Gastroesophageal sphincter (tissue), 4 donors: ENCODE measurements at regions not wholly inside any gene's neighbourhood (a gene's known extent, or its start where the extent isn't known, plus 50 kb on each side); places are given as distances from the start of the nearest gene placed in this dataset.

ENCODE experiments used
- ATAC-seq: fragments of 150-250 bp; one replicate; pipeline ENCODE4 v1.9.1; 2016; ENCODE audit warnings: mild to moderate bottlenecking, moderate library complexity
- H3K27ac ChIP-seq, 4 donors: fragments of 200-600 bp; sonication (generic) in 3 of 4; 1 replicate in 3 of 4; 2 replicates in 1 of 4; pipeline ENCODE4 v1.5.1; 2016 to 2019
- H3K27me3 ChIP-seq: fragments of 200-600 bp; sonication (generic); one replicate; pipeline ENCODE4 v1.5.1; 2019
- H3K36me3 ChIP-seq, 2 donors: fragments of 200-600 bp; sonication (generic); one replicate each; pipeline ENCODE4 v1.5.1; 2019; ENCODE audit warnings: control low read depth in 1 of 2
- H3K4me1 ChIP-seq, 3 donors: fragments of 200-600 bp; sonication (generic); 1 replicate in 2 of 3; 2 replicates in 1 of 3; pipeline ENCODE4 v1.5.1; 2016 to 2019; ENCODE audit warnings: control low read depth in 2 of 3
- H3K4me3 ChIP-seq, 2 donors: fragments of 200-600 bp; sonication (generic); one replicate each; pipeline ENCODE4 v1.5.1; 2019; ENCODE audit warnings: mild to moderate bottlenecking in 1 of 2, moderate library complexity in 1 of 2
- H3K9me3 ChIP-seq, 3 donors: fragments of 200-600 bp; sonication (generic); one replicate each; pipeline ENCODE4 v1.5.1; 2017 to 2019; ENCODE audit warnings: control low read depth in 2 of 3
- CTCF ChIP-seq, 4 experiments: fragments of 200-600 bp in 2 of 4; fragments of 450-650 bp in 2 of 4; sonication (generic) in 1 of 4; IDR thresholded peaks; one replicate each; pipeline ENCODE4 v1.5.1; 2017 to 2019; ENCODE audit warnings: antibody characterized with exemption in 4 of 4, mild to moderate bottlenecking in 2 of 4, moderate library complexity in 2 of 4
- EP300 ChIP-seq: sonication (generic); formaldehyde crosslinking; IDR thresholded peaks from one replicate; pipeline ENCODE4 v1.6.1; 2017; ENCODE audit warnings: antibody characterized with exemption, mild to moderate bottlenecking
- POLR2A ChIP-seq, 2 donors: fragments of 450-650 bp; IDR thresholded peaks; one replicate each; pipeline ENCODE4 v1.6.1; 2017; ENCODE audit warnings: antibody characterized with exemption in 2 of 2, mild to moderate bottlenecking in 2 of 2, moderate library complexity in 1 of 2
- POLR2AphosphoS5 ChIP-seq: sonication (generic); formaldehyde crosslinking; IDR thresholded peaks from one replicate; pipeline ENCODE4 v1.6.1; 2017; ENCODE audit warnings: antibody characterized with exemption
- WGBS, 2 donors: methylation state at CpG; one replicate each; pipeline ENCODE4 v1.1.5; 2018; ENCODE audit warnings: low coverage in 1 of 2; 5-methylcytosine and 5-hydroxymethylcytosine counted together

- no peak overlapping the region for H3K27ac ChIP-seq
- H3K9me3 ChIP-seq = no peaks in the 10 kb centered on the region
- WGBS, 2 donors = 57 to 61% methylated on average over 5 of the region's 5 CpGs
- H3K36me3 ChIP-seq = no peaks in the 10 kb centered on the region
- no peak for ATAC-seq
- H3K27me3 ChIP-seq = no peaks in the 10 kb centered on the region
- TF ChIP-seq CTCF (IDR thresholded peaks at IDR 0.05) = no peak
- no peak for TF ChIP-seq POLR2A (IDR thresholded peaks at IDR 0.05)
- no peak for TF ChIP-seq POLR2AphosphoS5
- TF ChIP-seq EP300 = no peak
- no peak overlapping the region for H3K4me3 ChIP-seq
- peaks cover 0 to 19% (median 2%) of the 10 kb centered on the region in 3 donors for H3K4me1 ChIP-seq
Observed at GRCh38 chr4:138090918-138091676, 151.1 kb downstream of the SLC7A11 start.

- Histone ChIP-seq H3K27me3 (no peaks in the 10 kb centered on the region), H3K4me3 (peak overlapping the region; percentile 25 to 34), H3K27ac (no peak overlapping the region), H3K9me3 (no peaks in the 10 kb centered on the region), H3K4me1 (peaks cover 0 to 21% (median 2%) of the 10 kb centered on the region in 3 donors), H3K36me3 (no peaks in the 10 kb centered on the region)
- TF ChIP-seq CTCF (IDR thresholded peaks at IDR 0.05) (peak; percentile 70 to 83 (median 78)), POLR2A (IDR thresholded peaks at IDR 0.05) (no peak)
- WGBS, 2 donors = 16 to 19% methylated on average over 17 of the region's 17 CpGs
- ATAC-seq = peak; percentile 77
Observed at GRCh38 chr4:138090150-138090917, 151.8 kb downstream of the SLC7A11 start.

- no peaks in the 10 kb centered on the region for H3K27me3 ChIP-seq
- peaks cover 0 to 21% (median 2%) of the 10 kb centered on the region in 3 donors for H3K4me1 ChIP-seq
- no peak overlapping the region for H3K27ac ChIP-seq
- TF ChIP-seq CTCF (IDR thresholded peaks at IDR 0.05) (no peak), POLR2A (IDR thresholded peaks at IDR 0.05) (no peak), POLR2AphosphoS5 (no peak), EP300 (no peak)
- no peaks in the 10 kb centered on the region for H3K9me3 ChIP-seq
- H3K4me3 ChIP-seq = no peak overlapping the region
- H3K36me3 ChIP-seq = no peaks in the 10 kb centered on the region
- no CpG with 5 or more reads among the region's 67 CpGs for WGBS, 2 donors
- no peak for ATAC-seq
Observed at GRCh38 chr4:138088449-138089208, 153.5 kb downstream of the SLC7A11 start.

GRCh38 chr4:138087066-138087719 lies 155.0 kb downstream of the SLC7A11 start:
- Histone ChIP-seq H3K4me1 (peaks cover 0 to 21% (median 2%) of the 10 kb centered on the region in 3 donors), H3K27ac (peak overlapping the region in 2 of 4 donors; percentile 24 to 48), H3K4me3 (no peak overlapping the region), H3K36me3 (no peaks in the 10 kb centered on the region), H3K9me3 (no peaks in the 10 kb centered on the region), H3K27me3 (no peaks in the 10 kb centered on the region)
- TF ChIP-seq POLR2AphosphoS5 (no peak), EP300 (no peak), POLR2A (IDR thresholded peaks at IDR 0.05) (no peak), CTCF (IDR thresholded peaks at IDR 0.05) (no peak)
- no peak for ATAC-seq
- 23 to 32% methylated on average over 4 of the region's 4 CpGs for WGBS, 2 donors
